NCI-H2196 (cell line): ENCODE measurements at regions not wholly inside any gene's neighbourhood (a gene's known extent, or its start where the extent isn't known, plus 50 kb on each side); places are given as distances from the start of the nearest gene placed in this dataset.
A peak's percentile ranks its signal among the peaks of the same experiment; 100 is the strongest.
"Not testable (repeated sequence)": the region's sequence is repeated elsewhere in the genome, so short reads cannot be mapped to it uniquely, and the experiment has no call there.

Experiments
- DNase-seq: peaks from one replicate; lab custom pipeline; 2025; ENCODE audit not compliant: unreplicated experiment; lab: John Stamatoyannopoulos, UW

GRCh38 chr17:53092072-53092471 lies 730.7 kb upstream of the KIF2B start:
- no peak for DNase-seq

GRCh38 chr17:53090770-53091169 lies 732.0 kb upstream of the KIF2B start:
- DNase-seq, result no peak

- no peak for DNase-seq
These were observed 734.2 kb upstream of the KIF2B start for GRCh38 chr17:53088481-53088880.

GRCh38 chr17:53061446-53061845 lies 761.3 kb upstream of the KIF2B start:
- no peak for DNase-seq

- DNase-seq, result no peak
These were observed 764.7 kb upstream of the KIF2B start for GRCh38 chr17:53058031-53058430.

GRCh38 chr17:53046781-53047180 lies 775.9 kb upstream of the KIF2B start:
- no peak for DNase-seq

GRCh38 chr17:53039981-53040380 lies 782.7 kb upstream of the KIF2B start:
- DNase-seq, result no peak

- DNase-seq, result no peak
These were observed 789.4 kb upstream of the KIF2B start for GRCh38 chr17:53033297-53033696.

GRCh38 chr17:53032861-53033271 lies 789.9 kb upstream of the KIF2B start:
- DNase-seq, result peak; percentile 43

GRCh38 chr17:53017227-53017626 lies 805.5 kb upstream of the KIF2B start:
- DNase-seq, result no peak

- no peak for DNase-seq
These were observed 806.6 kb upstream of the KIF2B start for GRCh38 chr17:53016085-53016484.

GRCh38 chr17:53012364-53012763 lies 810.4 kb upstream of the KIF2B start:
- no peak for DNase-seq

- DNase-seq, result no peak
These were observed 816.7 kb upstream of the KIF2B start for GRCh38 chr17:53006006-53006405.

- no peak for DNase-seq
These were observed 817.8 kb upstream of the KIF2B start for GRCh38 chr17:53004902-53005301.

- DNase-seq, result no peak
These were observed 826.8 kb upstream of the KIF2B start for GRCh38 chr17:52995881-52996280.

- no peak for DNase-seq
These were observed 827.6 kb upstream of the KIF2B start for GRCh38 chr17:52995147-52995546.

- DNase-seq, result no peak
These were observed 827.6 kb upstream of the CA10 start for GRCh38 chr17:52986056-52986662.

GRCh38 chr17:52982331-52982730 lies 823.8 kb upstream of the CA10 start:
- no peak for DNase-seq

- no peak for DNase-seq
These were observed 821.4 kb upstream of the CA10 start for GRCh38 chr17:52979921-52980320.

GRCh38 chr17:52965856-52966255 lies 807.3 kb upstream of the CA10 start:
- no peak for DNase-seq

GRCh38 chr17:52961751-52962150 lies 803.2 kb upstream of the CA10 start:
- not testable (repeated sequence) for DNase-seq

GRCh38 chr17:52957411-52957810 lies 798.9 kb upstream of the CA10 start:
- no peak for DNase-seq

GRCh38 chr17:52947418-52947817 lies 788.9 kb upstream of the CA10 start:
- no peak for DNase-seq
